ENCODE measurements at regions not wholly inside any gene's neighbourhood (a gene's known extent, or its start where the extent isn't known, plus 50 kb on each side); places are given as distances from the start of the nearest gene placed in this dataset.

- Mint-ChIP-seq H3K4me3 (ENCODE audit: unreplicated experiment) (no peak overlapping the region), H3K4me1 (ENCODE audit: unreplicated experiment) (peaks cover 3% of the 10 kb centered on the region), H3K27me3 (ENCODE audit: unreplicated experiment) (peaks cover 1% of the 10 kb centered on the region), H3K27ac (ENCODE audit: unreplicated experiment) (no peak overlapping the region), H3K9me3 (ENCODE audit: unreplicated experiment) (no peaks in the 10 kb centered on the region), H3K36me3 (ENCODE audit: low read depth, unreplicated experiment) (no peaks in the 10 kb centered on the region)
- no peak for TF ChIP-seq CTCF (IDR thresholded peaks at IDR 0.05; ENCODE audit: unreplicated experiment)
- no peak for DNase-seq (ENCODE audit: low spot score)
Observed at GRCh38 chr11:38593649-38594048, 1995.6 kb upstream of the RAG2 start.

GRCh38 chr11:38582756-38583155 lies 1984.7 kb upstream of the RAG2 start:
- no peaks in the 10 kb centered on the region for H3K27me3 Mint-ChIP-seq (ENCODE audit: unreplicated experiment)
- H3K9me3 Mint-ChIP-seq (ENCODE audit: unreplicated experiment), result peaks cover 5% of the 10 kb centered on the region

GRCh38 chr11:38582151-38582550 lies 1984.1 kb upstream of the RAG2 start:
- Mint-ChIP-seq H3K4me3 (ENCODE audit: unreplicated experiment) (no peak overlapping the region), H3K27me3 (ENCODE audit: unreplicated experiment) (no peaks in the 10 kb centered on the region), H3K27ac (ENCODE audit: unreplicated experiment) (no peak overlapping the region), H3K36me3 (ENCODE audit: low read depth, unreplicated experiment) (no peaks in the 10 kb centered on the region), H3K4me1 (ENCODE audit: unreplicated experiment) (no peaks in the 10 kb centered on the region), H3K9me3 (ENCODE audit: unreplicated experiment) (peaks cover 5% of the 10 kb centered on the region)
- no peak for DNase-seq (ENCODE audit: low spot score)
- no peak for TF ChIP-seq CTCF (IDR thresholded peaks at IDR 0.05; ENCODE audit: unreplicated experiment)

More at GRCh38 chr11:38582756-38583155, 1984.7 kb upstream of the RAG2 start:
- DNase-seq (ENCODE audit: low spot score), result no peak
- no peak for TF ChIP-seq CTCF (IDR thresholded peaks at IDR 0.05; ENCODE audit: unreplicated experiment)
- H3K4me3 Mint-ChIP-seq (ENCODE audit: unreplicated experiment), result no peak overlapping the region
- no peaks in the 10 kb centered on the region for H3K4me1 Mint-ChIP-seq (ENCODE audit: unreplicated experiment)
- H3K27ac Mint-ChIP-seq (ENCODE audit: unreplicated experiment), result no peak overlapping the region
- no peaks in the 10 kb centered on the region for H3K36me3 Mint-ChIP-seq (ENCODE audit: low read depth, unreplicated experiment)

DNA sequence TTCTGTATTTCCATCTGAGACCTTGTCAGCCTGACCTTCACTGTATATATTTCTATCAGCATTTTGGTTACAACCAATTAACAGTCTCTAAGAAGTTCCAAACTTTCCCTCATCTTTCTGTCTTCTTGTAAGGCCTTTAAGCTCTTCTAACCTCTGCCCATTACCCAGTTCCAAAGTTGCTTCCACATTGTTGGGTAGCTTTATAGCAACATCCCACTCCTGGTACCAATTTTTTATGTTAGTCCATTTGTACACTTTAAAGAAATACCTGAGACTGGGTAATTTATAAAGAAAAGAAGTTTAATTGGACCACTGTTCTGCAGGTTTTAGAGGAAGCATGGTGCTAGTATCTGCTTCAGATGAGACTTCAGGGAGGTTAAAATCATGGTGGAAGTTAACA lies 1979.7 kb upstream of the RAG2 start:
- Mint-ChIP-seq H3K36me3 (ENCODE audit: low read depth, unreplicated experiment) (no peaks in the 10 kb centered on the region), H3K9me3 (ENCODE audit: unreplicated experiment) (peaks cover 5% of the 10 kb centered on the region), H3K4me3 (ENCODE audit: unreplicated experiment) (no peak overlapping the region), H3K27me3 (ENCODE audit: unreplicated experiment) (no peaks in the 10 kb centered on the region), H3K4me1 (ENCODE audit: unreplicated experiment) (no peaks in the 10 kb centered on the region), H3K27ac (ENCODE audit: unreplicated experiment) (no peak overlapping the region)
- TF ChIP-seq CTCF (IDR thresholded peaks at IDR 0.05; ENCODE audit: unreplicated experiment), result no peak
- no peak for DNase-seq (ENCODE audit: low spot score)

DNA sequence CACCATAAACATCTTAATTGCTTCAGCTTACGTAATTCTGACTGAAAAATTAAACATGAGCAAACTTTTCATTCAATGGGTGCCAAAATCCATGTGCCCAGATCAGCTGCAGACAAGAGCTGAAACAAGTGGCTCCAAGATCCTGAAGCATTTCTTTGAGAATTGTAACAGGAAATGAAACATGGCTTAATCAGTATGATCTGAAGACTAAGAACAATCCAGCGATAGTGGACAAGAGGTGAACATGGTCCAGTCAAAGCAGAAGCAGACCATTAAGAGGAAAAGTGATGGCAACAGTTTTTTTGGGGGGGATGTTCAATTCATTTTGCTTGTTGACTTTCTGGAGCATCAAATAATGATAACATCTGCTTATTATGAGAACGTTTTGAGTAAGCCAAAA lies 1964.5 kb upstream of the RAG2 start:
- H3K27ac Mint-ChIP-seq (ENCODE audit: unreplicated experiment), result no peak overlapping the region
- no peaks in the 10 kb centered on the region for H3K27me3 Mint-ChIP-seq (ENCODE audit: unreplicated experiment)
- no peak for TF ChIP-seq CTCF (IDR thresholded peaks at IDR 0.05; ENCODE audit: unreplicated experiment)
- no peak overlapping the region for H3K4me3 Mint-ChIP-seq (ENCODE audit: unreplicated experiment)
- DNase-seq (ENCODE audit: low spot score), result no peak
- no peaks in the 10 kb centered on the region for H3K36me3 Mint-ChIP-seq (ENCODE audit: low read depth, unreplicated experiment)
- H3K4me1 Mint-ChIP-seq (ENCODE audit: unreplicated experiment), result no peaks in the 10 kb centered on the region
- no peaks in the 10 kb centered on the region for H3K9me3 Mint-ChIP-seq (ENCODE audit: unreplicated experiment)
